Activated CD4-positive, alpha-beta T cell treated with anti-CD3 and anti-CD28 coated beads for 36 hours (primary cell): ENCODE measurements at regions not wholly inside any gene's neighbourhood (a gene's known extent, or its start where the extent isn't known, plus 50 kb on each side); places are given as distances from the start of the nearest gene placed in this dataset.

ENCODE experiments used
- ATAC-seq: fragments of 200-7000 bp; cut with Tn5 transposase; one replicate; pipeline ENCODE4 v1.10.0; 2021; ENCODE audit warnings: mild to moderate bottlenecking, moderate library complexity
- CTCF ChIA-PET: fragments of 350-600 bp; sonication (Branson Sonifier 250); formaldehyde crosslinking; loops from one replicate; lab custom pipeline; 2021; ENCODE audit warnings: antibody characterized with exemption; lab: Charles Lee
- POLR2A ChIA-PET: fragments of 350-600 bp; sonication (Branson Sonifier 250); formaldehyde crosslinking; loops from one replicate; lab custom pipeline; 2021; ENCODE audit warnings: antibody characterized with exemption, inconsistent platforms; lab: Charles Lee
- DNase-seq: peaks from one replicate; pipeline ENCODE4 v3.0.0-alpha.2; 2020
- H3K27ac Mint-ChIP-seq: one replicate; pipeline ENCODE4 v1.8.0; 2021; ENCODE audit warnings: mixed read lengths
- H3K27me3 Mint-ChIP-seq: one replicate; pipeline ENCODE4 v1.8.0; 2021; ENCODE audit warnings: mixed read lengths
- H3K36me3 Mint-ChIP-seq: one replicate; pipeline ENCODE4 v1.8.0; 2021; ENCODE audit warnings: low read depth, mixed read lengths
- H3K4me1 Mint-ChIP-seq: one replicate; pipeline ENCODE4 v1.8.0; 2021; ENCODE audit warnings: mixed read lengths
- H3K4me3 Mint-ChIP-seq: one replicate; pipeline ENCODE4 v1.8.0; 2021; ENCODE audit warnings: mild to moderate bottlenecking, moderate library complexity, mixed read lengths
- H3K9me3 Mint-ChIP-seq: one replicate; pipeline ENCODE4 v1.8.0; 2021; ENCODE audit warnings: low read depth, mixed read lengths
- intact Hi-C, 2 experiments: fragments of 100-400 bp; cut with DNase I in 1 of 2; cut with micrococcal nuclease in 1 of 2; formaldehyde crosslinking; loops; one replicate each; pipeline versions ENCODE4 v1.14.2 to v1.15.1; 2022 to 2024; cut with DNase I, micrococcal nuclease

- Mint-ChIP-seq H3K4me1 (peaks cover 23% of the 10 kb centered on the region), H3K9me3 (no peaks in the 10 kb centered on the region), H3K4me3 (no peak overlapping the region), H3K27me3 (peaks cover 76% of the 10 kb centered on the region), H3K36me3 (no peaks in the 10 kb centered on the region), H3K27ac (peak overlapping the region; percentile 47)
- ChIA-PET POLR2A (no interaction called here), CTCF (interaction anchor here (0.8 to 1.7 kb wide), 2 partner anchors 10 to 117 kb away, joined by 3 to 8 read pairs; no protein-coding TSS in a partner anchor)
- intact Hi-C loops, result loop anchor here (5.0 to 10.0 kb wide), 3 partner anchors 111 to 326 kb away; partner anchors contain the start of gene ZNF644 (in 1 of the 2)
- DNase-seq (no peak), ATAC-seq (no peak)
Observed at GRCh38 chr1:90838720-90839119, 121.6 kb upstream of the BARHL2 start.

- H3K4me1 Mint-ChIP-seq, result peaks cover 23% of the 10 kb centered on the region
- H3K9me3 Mint-ChIP-seq, result no peaks in the 10 kb centered on the region
- H3K36me3 Mint-ChIP-seq, result no peaks in the 10 kb centered on the region
- ChIA-PET CTCF (no interaction called here), POLR2A (interaction anchor here (0.6 kb wide), 1 partner anchor 118 kb away, joined by 5 read pairs; no protein-coding TSS in a partner anchor)
- no peak overlapping the region for H3K27ac Mint-ChIP-seq
- DNase-seq (no peak), ATAC-seq (no peak)
- intact Hi-C loops, result loop anchor here (5.0 to 10.0 kb wide), 3 partner anchors 110 to 327 kb away; partner anchors contain the start of gene ZNF644 (in 1 of the 2)
- H3K4me3 Mint-ChIP-seq, result no peak overlapping the region
- peaks cover 78% of the 10 kb centered on the region for H3K27me3 Mint-ChIP-seq
Observed at GRCh38 chr1:90837420-90837819, 120.3 kb upstream of the BARHL2 start.

DNA sequence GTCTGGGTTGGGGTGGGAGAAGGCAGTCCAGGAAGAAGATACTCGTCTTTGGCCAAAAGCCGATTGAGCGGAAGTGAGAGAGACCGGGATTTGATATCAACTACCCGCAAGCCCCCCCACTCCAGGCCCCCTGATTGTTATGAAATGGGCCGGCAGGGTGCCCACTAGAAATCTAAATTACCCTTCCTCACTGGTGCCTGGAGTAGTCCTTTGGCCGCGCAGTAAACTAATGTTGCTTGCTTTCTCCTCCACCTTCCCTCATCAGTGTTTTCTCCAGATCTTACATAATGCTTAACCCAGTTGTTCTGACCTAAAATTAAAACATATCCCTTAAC is 119.2 kb upstream of the BARHL2 start:
- no peaks in the 10 kb centered on the region for H3K9me3 Mint-ChIP-seq
- no peaks in the 10 kb centered on the region for H3K36me3 Mint-ChIP-seq
- ChIA-PET CTCF (no interaction called here), POLR2A (no interaction called here)
- no peak overlapping the region for H3K27ac Mint-ChIP-seq
- ATAC-seq (no peak), DNase-seq (no peak)
- peaks cover 81% of the 10 kb centered on the region for H3K27me3 Mint-ChIP-seq
- peaks cover 23% of the 10 kb centered on the region for H3K4me1 Mint-ChIP-seq
- H3K4me3 Mint-ChIP-seq, result no peak overlapping the region
- intact Hi-C loops, result loop anchor here (5.0 to 10.0 kb wide), 3 partner anchors 109 to 328 kb away; partner anchors contain the start of gene ZNF644 (in 1 of the 2)

- H3K4me3 Mint-ChIP-seq, result no peak overlapping the region
- H3K27ac Mint-ChIP-seq, result no peak overlapping the region
- ATAC-seq, result peak; percentile 11
- no peaks in the 10 kb centered on the region for H3K9me3 Mint-ChIP-seq
- ChIA-PET CTCF (interaction anchor here (0.6 kb wide), 1 partner anchor 115 kb away, joined by 3 read pairs; no protein-coding TSS in a partner anchor), POLR2A (no interaction called here)
- peaks cover 80% of the 10 kb centered on the region for H3K27me3 Mint-ChIP-seq
- intact Hi-C loops, result loop anchor here (1.0 to 10.0 kb wide), 6 partner anchors 15 to 329 kb away; partner anchors contain the start of gene ZNF644 (in 1 of the 2)
- peak; percentile 5 for DNase-seq
- peaks cover 23% of the 10 kb centered on the region for H3K4me1 Mint-ChIP-seq
- H3K36me3 Mint-ChIP-seq, result no peaks in the 10 kb centered on the region
Observed at GRCh38 chr1:90835661-90836344, 118.7 kb upstream of the BARHL2 start.

DNA sequence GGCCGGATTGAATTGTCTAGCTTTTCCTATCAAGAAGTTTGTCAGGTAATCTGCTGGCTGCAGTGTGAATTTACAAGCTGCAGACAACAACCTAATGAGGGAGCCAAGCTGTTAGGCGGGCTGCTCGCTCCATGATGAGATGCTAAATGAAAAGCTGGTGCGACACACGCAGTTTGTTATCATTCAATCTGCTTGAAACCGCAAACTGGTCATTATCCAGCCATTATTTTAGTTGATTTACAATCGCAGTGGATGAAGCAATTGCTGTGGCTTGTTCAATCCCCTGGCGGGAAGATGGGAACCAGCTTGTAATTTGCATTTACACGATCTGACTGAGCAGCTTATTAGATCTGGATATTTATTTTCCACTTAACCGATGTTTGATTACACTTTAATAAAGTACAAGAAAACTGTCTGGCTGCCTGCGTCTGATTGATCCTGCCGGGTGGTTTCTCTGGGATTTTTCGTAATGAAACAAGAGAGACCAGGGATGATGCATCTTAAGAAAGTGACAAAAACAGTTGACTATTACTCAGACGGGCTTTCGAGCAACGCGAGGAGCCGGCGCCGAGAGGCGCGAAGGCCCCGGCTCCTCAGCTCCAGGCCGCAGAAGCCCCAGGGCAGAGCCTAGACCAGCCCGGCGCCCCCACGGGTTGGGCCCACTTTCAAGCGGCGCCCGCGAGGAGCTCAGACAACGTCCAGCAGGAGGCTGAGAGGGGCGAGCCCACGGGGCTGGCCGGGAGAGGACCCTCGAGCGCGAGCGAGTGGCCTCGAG is 118.0 kb upstream of the BARHL2 start:
- Mint-ChIP-seq H3K9me3 (no peaks in the 10 kb centered on the region), H3K27ac (no peak overlapping the region), H3K4me3 (no peak overlapping the region), H3K4me1 (peaks cover 23% of the 10 kb centered on the region), H3K27me3 (peaks cover 75% of the 10 kb centered on the region), H3K36me3 (no peaks in the 10 kb centered on the region)
- intact Hi-C loops, result loop anchor here (1.0 to 10.0 kb wide), 6 partner anchors 16 to 330 kb away; partner anchors contain the start of gene ZNF644 (in 1 of the 2)
- ATAC-seq (peak; percentile 87), DNase-seq (peak; percentile 60)
- ChIA-PET POLR2A (no interaction called here), CTCF (interaction anchor here (0.6 to 1.0 kb wide), 4 partner anchors 106 to 330 kb away, joined by 3 to 5 read pairs (median 4); no protein-coding TSS in a partner anchor)

GRCh38 chr1:90834354-90834885 is 117.3 kb upstream of the BARHL2 start:
- no peaks in the 10 kb centered on the region for H3K9me3 Mint-ChIP-seq
- CTCF ChIA-PET, result interaction anchor here (0.6 to 1.0 kb wide), 3 partner anchors 105 to 330 kb away, joined by 3 to 5 read pairs (median 4); no protein-coding TSS in a partner anchor

DNA sequence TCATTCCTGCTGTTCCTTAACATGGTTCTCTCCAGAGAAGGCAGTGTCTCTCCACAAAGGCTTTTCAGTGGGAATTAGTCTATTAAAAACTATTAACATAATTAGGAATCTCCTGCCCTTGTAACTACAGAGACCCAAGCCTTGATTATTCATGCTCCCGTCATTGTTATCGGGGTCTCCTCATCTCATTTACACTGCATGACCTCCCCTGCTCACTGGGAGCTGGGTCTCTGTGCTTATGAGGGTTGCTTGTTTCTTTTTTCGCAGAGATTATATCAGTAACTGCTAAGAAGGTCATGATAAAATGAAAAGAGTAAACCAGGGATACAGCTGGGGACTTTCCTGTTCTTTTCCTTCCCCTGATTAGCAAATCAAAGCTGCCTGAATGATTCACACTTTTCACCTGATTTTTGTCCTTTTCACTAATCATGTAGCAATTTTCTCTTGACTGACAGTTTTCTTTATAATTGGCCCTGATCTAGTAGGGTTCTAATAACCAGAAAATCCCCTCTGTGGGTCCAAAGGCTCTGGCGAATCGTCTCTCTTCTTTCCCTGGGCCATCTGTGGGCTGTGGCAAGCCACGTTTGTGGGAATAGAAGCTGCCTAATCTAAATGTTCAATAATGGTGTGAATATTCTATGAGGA is 116.5 kb upstream of the BARHL2 start:
- no peak overlapping the region for H3K4me3 Mint-ChIP-seq
- CTCF ChIA-PET, result interaction anchor here (0.9 to 1.9 kb wide), 3 partner anchors 17 to 105 kb away, joined by 5 to 7 read pairs (median 6); no protein-coding TSS in a partner anchor
- H3K36me3 Mint-ChIP-seq, result no peaks in the 10 kb centered on the region

More at GRCh38 chr1:90834354-90834885, 117.3 kb upstream of the BARHL2 start:
- no peak for DNase-seq
- Mint-ChIP-seq H3K36me3 (no peaks in the 10 kb centered on the region), H3K4me3 (no peak overlapping the region), H3K27me3 (peaks cover 73% of the 10 kb centered on the region), H3K4me1 (peaks cover 23% of the 10 kb centered on the region), H3K27ac (no peak overlapping the region)
- intact Hi-C loops, result loop anchor here in 1 of 2 experiments (2.0 to 10.0 kb wide), 3 partner anchors 104 to 330 kb away; no protein-coding TSS in a partner anchor
- ATAC-seq, result peak; percentile 16
- POLR2A ChIA-PET, result no interaction called here

DNA sequence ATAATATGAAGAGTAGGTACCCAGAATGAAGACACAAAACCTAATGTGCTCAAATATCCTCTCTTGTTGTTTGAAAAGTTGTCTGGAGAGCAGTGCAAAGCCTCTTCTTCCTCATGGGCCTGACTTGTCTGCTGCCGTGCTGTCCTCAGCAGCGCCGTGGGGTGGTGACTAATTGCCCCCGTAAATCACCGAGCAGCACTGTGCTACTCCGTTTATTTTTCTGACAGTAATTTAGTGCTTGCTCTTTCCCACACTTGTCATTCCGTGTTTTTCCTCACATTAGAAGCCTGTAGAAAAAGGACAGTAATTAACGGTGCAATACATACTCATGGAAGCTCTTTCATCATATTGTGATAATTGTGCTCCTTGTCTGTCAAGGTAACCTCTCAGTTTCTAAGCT is 114.8 kb upstream of the BARHL2 start:
- no peaks in the 10 kb centered on the region for H3K36me3 Mint-ChIP-seq
- H3K4me3 Mint-ChIP-seq, result no peak overlapping the region
- ChIA-PET CTCF (interaction anchor here (0.7 to 1.9 kb wide), 3 partner anchors 21 to 333 kb away, joined by 3 to 6 read pairs (median 5); no protein-coding TSS in a partner anchor), POLR2A (no interaction called here)
- H3K9me3 Mint-ChIP-seq, result no peaks in the 10 kb centered on the region
- DNase-seq, result peak; percentile 8
- peaks cover 20% of the 10 kb centered on the region for H3K4me1 Mint-ChIP-seq
- H3K27me3 Mint-ChIP-seq, result peaks cover 69% of the 10 kb centered on the region
- no peak overlapping the region for H3K27ac Mint-ChIP-seq
- ATAC-seq, result no peak
- intact Hi-C loops, result loop anchor here in 1 of 2 experiments (10.0 kb wide), 1 partner anchor 333 kb away; no protein-coding TSS in a partner anchor

More for the DNA sequence above, 116.5 kb upstream of the BARHL2 start:
- POLR2A ChIA-PET, result no interaction called here
- intact Hi-C loops, result loop anchor here in 1 of 2 experiments (2.0 to 10.0 kb wide), 3 partner anchors 103 to 331 kb away; no protein-coding TSS in a partner anchor
- Mint-ChIP-seq H3K9me3 (no peaks in the 10 kb centered on the region), H3K4me1 (peaks cover 20% of the 10 kb centered on the region), H3K27ac (no peak overlapping the region), H3K27me3 (peaks cover 69% of the 10 kb centered on the region)
- ATAC-seq (no peak), DNase-seq (no peak)

DNA sequence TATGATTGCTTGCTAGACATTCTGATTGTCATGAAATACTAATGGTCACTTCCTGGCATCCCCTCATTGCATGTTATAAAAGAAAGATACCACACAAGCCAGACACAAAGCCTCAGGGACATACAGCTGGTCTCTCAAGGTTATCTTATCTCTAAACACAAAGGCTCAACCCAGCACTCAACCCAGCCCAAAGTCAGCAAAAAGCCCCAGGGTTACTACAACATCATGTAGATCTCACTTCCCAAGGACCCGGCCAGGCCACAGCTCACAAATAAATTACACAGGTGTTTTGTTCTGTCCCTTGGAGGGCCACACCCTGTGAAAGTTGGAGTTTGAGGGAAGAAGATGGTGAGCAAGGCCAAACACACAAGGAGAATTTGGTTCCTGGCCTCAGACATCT is 109.7 kb upstream of the BARHL2 start:
- ATAC-seq (no peak), DNase-seq (no peak)
- POLR2A ChIA-PET, result no interaction called here
- H3K36me3 Mint-ChIP-seq, result no peaks in the 10 kb centered on the region
- no peak overlapping the region for H3K4me3 Mint-ChIP-seq
- CTCF ChIA-PET, result no interaction called here
- H3K27ac Mint-ChIP-seq, result no peak overlapping the region
- intact Hi-C loops, result no loop called here
- peaks cover 51% of the 10 kb centered on the region for H3K27me3 Mint-ChIP-seq
- H3K9me3 Mint-ChIP-seq, result no peaks in the 10 kb centered on the region
- H3K4me1 Mint-ChIP-seq, result no peaks in the 10 kb centered on the region

DNA sequence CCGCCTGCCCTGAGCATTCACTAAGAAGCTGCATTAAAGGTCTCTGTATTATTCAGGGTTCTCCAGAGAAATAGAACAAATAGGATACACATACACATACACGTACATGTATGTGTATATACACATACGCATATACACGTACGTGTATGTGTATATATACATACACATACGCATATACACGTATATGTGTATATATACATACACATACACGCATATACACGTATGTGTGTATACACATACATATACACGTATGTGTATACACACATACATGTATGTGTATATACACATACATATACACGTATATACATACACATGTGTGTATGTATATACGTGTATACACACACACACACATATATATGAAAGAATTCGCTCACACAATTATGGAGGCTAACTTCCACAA is 108.9 kb upstream of the BARHL2 start:
- H3K9me3 Mint-ChIP-seq, result no peaks in the 10 kb centered on the region
- H3K27me3 Mint-ChIP-seq, result peaks cover 47% of the 10 kb centered on the region
- CTCF ChIA-PET, result no interaction called here
- no peak overlapping the region for H3K4me3 Mint-ChIP-seq
- H3K4me1 Mint-ChIP-seq, result no peaks in the 10 kb centered on the region
- no peak for ATAC-seq
- H3K36me3 Mint-ChIP-seq, result no peaks in the 10 kb centered on the region
- intact Hi-C loops, result no loop called here
- no peak for DNase-seq
- POLR2A ChIA-PET, result no interaction called here
- no peak overlapping the region for H3K27ac Mint-ChIP-seq
